OCI-M1 (cell line): ENCODE measurements at regions not wholly inside any gene's neighbourhood (a gene's known extent, or its start where the extent isn't known, plus 50 kb on each side); places are given as distances from the start of the nearest gene placed in this dataset.
"Not testable (repeated sequence)": the region's sequence is repeated elsewhere in the genome, so short reads cannot be mapped to it uniquely, and the experiment has no call there.

Experiments used
- DNase-seq: peaks from one replicate; lab custom pipeline; 2025; lab: John Stamatoyannopoulos, UW

GRCh38 chrX:1903236-1903935, 288.5 kb downstream of the ASMT start:
- no peak for DNase-seq

DNA sequence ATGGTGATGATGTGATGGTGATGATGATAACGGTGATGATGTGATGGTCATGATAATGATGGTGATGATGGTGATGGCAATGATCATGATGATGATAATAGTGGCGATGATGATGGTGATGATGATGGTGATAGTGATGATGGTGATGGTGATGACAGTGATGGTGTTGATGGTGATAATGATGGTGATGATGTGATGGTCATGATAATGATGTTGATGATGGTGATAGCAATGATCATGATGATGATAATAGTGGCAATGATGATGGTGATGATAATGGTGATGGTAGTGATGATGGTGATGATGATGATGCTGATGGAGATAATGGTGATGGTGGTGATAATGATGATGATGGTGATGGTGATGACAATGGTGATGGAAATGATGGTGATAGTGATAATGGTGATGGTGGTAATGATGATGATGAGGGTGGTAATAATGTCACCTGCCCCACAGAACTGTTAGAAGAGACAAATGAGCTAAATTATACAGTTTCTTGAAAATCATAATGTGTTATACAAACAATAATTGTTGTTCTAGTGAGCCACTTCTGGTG, 289.9 kb downstream of the ASMT start:
- DNase-seq, result no peak

DNA sequence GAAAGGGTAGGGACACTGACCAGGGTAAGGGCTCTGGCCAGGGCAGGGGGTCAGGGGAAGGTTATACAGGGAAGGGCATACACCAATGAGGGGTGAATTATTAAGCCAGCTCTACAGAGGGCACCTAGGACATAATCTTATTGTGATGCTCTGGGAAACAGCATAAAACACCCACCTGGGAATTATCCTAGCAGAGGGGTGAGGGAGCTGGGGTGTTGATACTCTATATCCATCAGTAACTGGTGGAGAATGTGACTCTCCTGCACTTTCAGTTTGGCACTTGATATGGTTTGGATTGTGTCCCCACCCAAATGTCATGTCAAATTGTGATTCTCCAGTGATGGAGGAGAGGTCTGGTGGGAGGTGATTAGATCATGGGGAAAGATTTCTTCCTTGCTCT, 291.2 kb downstream of the ASMT start:
- no peak for DNase-seq

DNA sequence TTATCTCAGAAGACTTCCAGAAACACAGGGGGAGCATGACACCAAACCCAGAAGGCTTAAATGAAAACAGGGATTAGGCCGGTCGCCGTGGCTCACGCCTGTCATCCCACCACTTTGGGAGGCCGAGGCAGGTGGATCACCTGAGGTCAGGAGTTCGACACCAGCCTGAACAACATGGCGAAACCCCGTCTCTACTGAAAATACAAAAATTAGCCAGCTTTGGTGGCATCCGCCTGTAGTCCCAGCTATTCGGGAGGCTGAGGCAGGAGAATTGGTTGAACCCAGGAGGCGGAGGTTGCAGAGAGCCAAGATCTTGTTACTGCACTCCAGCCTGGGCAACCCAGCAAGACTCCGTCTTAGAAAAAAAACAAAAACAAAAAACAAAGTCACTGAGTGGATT, 294.1 kb downstream of the ASMT start:
- DNase-seq, result not testable (repeated sequence)

DNA sequence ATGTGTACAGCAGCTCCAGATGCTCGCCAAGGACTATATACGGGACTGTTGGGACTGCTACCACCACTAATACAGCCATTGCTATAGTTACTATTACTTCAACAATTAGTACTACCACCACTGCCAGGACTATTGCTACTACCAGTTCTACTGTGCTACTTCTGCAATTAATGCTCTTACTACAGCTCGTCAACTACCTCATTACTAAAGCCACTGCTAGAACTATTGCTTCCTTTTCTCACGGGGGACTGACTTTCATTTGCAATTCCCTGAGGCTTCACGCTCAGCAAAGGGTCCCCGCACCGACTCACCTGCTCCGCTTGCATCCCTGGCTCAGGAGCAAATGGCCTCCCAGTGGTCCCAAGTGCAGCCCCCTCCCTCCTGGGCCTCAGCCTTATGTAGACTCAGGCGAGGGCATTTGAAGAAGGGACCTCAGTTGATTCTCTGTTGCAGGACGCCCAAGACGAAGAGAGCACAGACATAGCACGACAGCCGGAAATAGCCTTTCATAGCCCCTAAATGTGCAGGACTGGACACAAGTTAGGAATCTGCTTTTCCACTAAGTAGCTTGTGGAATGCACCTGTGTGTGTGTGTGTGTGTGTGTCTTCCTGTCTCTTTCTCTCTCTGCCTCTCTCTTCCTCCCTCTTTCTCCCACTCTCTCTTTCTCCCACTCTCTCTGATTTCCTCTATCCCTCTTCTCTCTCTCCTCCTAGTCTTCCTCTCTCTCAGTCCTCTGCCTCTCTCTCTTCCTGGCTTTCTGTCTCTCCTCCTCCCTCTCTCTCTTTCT, 294.8 kb downstream of the ASMT start:
- DNase-seq, result no peak

GRCh38 chrX:1910207-1910470, 295.3 kb downstream of the ASMT start:
- no peak for DNase-seq

DNA sequence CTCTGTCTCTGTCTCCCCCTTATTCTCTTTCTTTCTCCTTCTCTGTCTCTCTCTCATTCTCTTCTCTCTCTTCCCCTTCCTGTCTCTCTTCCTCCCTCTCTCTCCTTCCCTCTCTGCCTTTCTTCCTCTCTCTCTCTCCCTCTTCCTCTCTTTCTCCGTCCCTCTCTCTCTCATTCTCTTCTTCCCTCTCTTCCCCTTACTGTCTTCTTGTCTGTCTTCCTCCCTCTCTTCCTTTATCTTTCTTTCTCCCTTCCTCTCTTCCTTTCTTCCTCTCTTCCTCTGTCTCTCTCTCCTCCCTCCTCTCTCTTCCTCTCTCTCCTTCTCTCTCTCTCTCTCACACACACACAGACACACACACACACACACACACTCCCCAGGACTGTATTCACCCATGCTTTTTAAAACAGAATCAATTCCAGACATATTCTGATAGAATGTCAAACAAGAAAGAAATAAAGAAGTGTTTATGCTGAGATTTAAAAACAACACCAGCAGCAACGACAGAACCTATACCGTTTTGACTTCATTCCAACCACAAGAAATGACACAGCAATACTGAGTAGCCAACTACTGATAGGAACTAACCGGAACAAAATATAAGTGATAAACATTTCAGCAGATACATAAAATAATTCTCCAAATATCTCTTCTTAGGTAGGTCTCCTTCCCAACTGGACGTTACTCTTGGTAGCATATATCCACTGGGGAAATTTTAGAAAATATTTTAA, 296.7 kb downstream of the ASMT start:
- DNase-seq, result peak; percentile 2

GRCh38 chrX:1912193-1912592, 297.3 kb downstream of the ASMT start:
- no peak for DNase-seq

DNA sequence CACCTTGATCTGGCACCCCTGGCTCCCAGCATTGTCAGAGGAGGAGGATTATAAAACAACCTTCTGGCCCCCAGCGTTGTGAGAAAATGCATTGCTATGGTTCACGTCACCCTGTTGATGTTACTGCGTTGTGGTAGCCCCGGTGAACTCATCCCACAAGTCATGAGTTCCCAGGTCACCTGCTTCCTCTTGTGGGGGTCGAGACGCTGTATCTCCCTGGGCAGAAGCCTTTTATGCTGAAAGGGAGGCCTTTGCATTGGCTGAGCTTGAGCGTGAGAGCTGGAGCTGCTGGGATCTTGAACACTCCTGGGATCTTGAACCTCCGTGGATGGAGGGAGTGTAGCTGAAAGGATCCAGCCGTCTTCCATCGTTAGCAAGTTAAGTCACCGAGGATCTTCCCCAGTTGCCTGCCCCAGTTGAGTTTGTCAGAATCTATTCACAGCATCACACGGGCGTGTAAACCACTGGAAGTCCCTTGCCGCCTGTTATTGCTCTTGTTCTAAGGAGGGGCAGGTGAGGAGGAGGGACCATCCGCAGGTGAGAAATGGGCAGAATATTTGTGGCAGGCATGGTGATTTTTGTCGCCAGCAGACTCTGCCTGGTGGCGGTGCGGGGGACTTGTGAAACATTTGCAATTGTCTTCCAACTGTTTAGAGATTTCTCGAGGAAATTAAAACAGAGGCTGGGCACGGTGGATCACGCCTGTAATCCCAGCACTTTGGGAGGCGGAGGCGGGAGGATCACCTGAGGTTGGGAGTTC, 299.9 kb downstream of the ASMT start:
- DNase-seq, result no peak

GRCh38 chrX:1918780-1919179, 303.9 kb downstream of the ASMT start:
- no peak for DNase-seq

DNA sequence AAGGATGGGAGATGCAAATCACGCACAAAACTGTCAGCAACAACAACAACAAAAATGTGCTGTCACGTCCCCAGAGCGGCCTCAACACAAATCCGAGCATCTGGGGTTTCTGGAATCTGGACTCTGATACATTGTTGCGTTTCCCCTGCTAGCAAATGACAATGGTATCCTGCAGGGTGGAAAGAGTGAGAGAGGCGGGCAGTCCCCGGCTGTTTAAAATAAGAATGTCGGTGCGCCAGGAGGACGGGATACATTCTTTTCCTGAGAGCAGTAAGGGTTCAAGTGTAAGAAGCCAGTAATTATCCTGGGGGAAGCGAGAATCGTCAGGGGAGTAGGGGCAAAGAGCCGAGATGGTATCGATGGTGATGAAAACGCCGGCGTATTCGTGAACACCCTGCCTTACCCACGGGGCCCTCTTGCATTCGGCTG, 310.2 kb downstream of the ASMT start:
- no peak for DNase-seq

DNA sequence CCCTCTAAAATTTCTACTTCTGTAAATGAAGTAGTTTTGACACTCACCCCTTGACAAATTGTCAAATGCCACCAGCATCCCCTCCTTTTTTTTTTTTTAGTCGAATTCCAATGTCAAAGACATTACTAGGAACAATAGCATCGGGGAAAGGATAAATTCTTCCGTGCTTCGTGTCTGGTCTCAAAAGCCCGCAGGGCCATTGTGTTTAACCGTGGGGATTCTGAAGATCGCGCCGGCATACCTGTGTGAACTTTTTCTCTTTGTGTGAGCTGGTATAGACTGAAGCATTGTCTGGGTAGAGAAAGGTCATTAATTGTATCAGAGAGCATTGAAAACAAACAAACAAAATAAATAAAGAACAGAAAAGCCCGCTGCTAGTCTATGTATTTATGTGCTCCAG, 313.9 kb downstream of the ASMT start:
- no peak for DNase-seq

DNA sequence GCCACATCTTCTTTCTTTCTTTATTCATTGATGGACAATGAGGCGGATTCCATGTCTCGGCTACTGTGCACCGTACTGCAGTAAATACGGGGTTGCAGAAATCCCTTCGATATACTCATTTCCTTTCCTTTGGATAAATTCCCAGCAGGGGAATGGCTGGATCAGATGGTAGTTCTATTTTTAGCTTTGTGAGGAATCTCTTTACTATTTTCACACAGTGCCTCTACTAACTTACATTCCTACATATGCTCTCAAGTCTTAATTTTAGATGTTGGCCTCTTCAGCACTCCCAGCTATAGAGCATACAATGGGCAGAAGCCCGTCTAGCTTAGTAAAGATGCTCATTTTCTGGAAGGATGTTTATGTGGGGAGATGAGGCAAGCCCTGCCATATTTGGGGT, 317.4 kb downstream of the ASMT start:
- DNase-seq, result no peak

DNA sequence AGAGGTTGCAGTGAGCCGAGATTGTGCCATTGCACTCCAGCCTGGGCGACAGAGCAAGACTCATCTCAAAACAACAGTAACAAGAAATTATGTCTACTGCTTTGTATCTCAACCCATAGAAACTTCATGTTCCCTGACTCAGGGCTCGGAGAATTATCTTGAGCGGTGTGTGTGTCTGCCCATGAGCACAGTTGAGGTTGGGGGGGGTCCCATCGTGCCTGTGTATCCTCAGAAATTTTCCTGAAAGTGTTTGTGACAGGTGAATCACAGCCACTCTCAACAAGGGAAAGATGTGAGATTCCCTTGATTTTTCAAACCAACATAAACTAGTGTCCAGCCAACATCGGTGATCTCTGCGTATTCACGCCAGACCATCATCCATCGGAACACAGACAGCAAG, 319.1 kb downstream of the ASMT start:
- DNase-seq, result no peak

DNA sequence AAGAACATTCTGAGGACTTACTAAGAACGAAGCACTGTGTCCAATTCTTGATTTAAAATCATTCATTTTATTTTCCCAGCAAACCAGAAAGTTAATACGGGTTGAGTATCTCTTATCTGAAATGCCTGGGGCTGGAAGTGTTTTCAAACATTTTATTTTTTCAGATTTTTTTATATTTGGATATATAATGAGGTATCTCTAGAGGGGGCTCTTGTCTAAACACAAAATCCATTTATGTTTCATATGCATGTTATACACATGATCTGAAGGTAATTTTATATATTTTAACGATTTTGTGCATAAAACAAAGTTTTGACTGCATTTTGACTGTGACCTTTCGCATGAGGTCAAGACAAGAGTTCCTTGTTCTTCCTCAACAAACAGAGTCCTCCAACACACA, 320.9 kb downstream of the ASMT start:
- DNase-seq, result no peak

GRCh38 chrX:1938190-1938589, 323.3 kb downstream of the ASMT start:
- no peak for DNase-seq

DNA sequence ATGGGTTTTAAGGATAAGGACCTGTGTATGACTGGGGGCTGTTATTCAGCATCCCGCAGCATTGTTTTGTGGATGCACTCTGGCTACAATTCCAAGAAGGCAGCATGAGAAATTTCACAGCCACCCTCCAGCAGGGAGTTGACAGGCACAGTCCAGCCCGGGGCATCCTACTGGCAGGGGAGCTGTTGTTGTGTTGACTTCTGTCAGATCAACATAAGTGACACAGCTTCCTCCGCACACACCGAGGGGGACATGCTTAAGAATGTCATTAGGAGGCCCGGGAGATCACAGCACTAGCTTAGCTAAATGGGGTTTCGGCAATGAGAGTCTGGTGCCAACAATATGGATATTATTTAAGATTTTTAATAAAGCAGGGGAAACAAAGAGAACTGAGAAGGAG, 326.5 kb downstream of the ASMT start:
- DNase-seq, result no peak

DNA sequence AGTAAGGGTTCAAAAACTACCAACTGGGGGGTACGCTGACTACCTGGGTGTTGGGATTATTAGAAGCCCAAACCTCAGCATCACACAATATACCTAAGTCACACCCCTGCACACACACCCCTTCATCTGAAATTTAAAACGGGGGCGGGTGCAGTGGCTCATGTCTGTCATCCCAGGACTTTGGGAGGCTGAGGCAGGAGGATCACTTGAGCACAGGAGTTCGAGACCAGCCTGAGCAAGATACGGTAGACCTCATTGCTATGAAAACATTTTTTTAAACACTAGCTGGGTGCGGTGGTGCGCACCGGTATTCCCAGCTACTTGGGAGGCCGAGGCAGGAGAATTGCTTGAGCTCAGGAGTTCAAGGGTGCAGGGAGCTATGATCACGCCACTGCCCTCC, 331.0 kb downstream of the ASMT start:
- DNase-seq, result no peak

DNA sequence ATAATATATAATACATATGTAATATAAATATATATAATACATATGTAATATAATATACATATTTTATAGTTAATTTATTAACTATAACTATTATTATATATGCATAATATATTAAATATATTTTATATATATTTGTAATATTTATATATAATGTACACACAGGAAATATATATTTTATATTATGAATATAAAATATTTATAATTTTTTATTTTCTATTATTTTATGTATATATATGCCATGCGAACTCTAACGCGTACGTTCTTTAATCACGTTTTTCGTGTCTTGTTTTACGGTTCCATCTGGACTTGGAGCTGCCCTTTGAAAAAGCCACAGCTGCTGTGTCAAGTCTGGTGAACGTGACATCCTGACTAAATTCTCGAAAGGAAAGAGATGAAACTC, 332.1 kb downstream of the ASMT start:
- no peak for DNase-seq
